K562 (cell line): ENCODE measurements at regions not wholly inside any gene's neighbourhood (a gene's known extent, or its start where the extent isn't known, plus 50 kb on each side); places are given as distances from the start of the nearest gene placed in this dataset.

Experiments used
- ATAC-seq: fragments of 200-7000 bp; cut with Tn5 transposase; 3 replicates; pipeline ENCODE4 v1.9.1; 2020; ENCODE audit warnings: moderate library complexity
- BruUV-seq: library from RNA; stranded (reverse); fragments of 400-500 nt; replicated peaks from 2 replicates; lab custom pipeline; 2021; lab: Mats Ljungman, UMichigan
- CTCF ChIA-PET: fragments of 300-600 bp; formaldehyde crosslinking; extraction: SDS; loops from one replicate; lab custom pipeline; 2021; ENCODE audit warnings: low intra/inter-chr PET ratio; lab: Yijun Ruan, JAX
- POLR2A ChIA-PET: fragments of 300-600, 350-650 bp; sonication (Branson Sonifier 250); formaldehyde crosslinking; extraction: SDS; loops from one replicate; lab custom pipeline; 2021; ENCODE audit warnings: antibody characterized with exemption, inconsistent platforms; lab: Yijun Ruan, JAX
- DNase-seq, 4 experiments: peaks; one replicate each; pipeline versions ENCODE4 v3.0.0 to v3.0.0-alpha.2; 2011 to 2018; ENCODE audit warnings: low spot score in 3 of 4, mixed read lengths in 3 of 4; ENCODE audit errors: extremely low read depth in 1 of 4
- FAIRE-seq: peaks from 2 replicates; lab custom pipeline; 2011; peaks lifted over from hg19 to GRCh38; lab: Jason Lieb, UNC
- H2AFZ ChIP-seq: 2 replicates; pipeline ENCODE4 v1.6.0; 2011; ENCODE audit warnings: low read depth, low read length, control low read depth, inconsistent platforms
- H3K27ac ChIP-seq: fragments of 200-600 bp; 3 replicates; pipeline ENCODE4 v1.8.0; 2011; ENCODE audit warnings: low read depth, mild to moderate bottlenecking, control low read depth, inconsistent platforms, low read length, moderate library complexity, mixed read lengths; ENCODE audit errors: extremely low read depth
- H3K27me3 ChIP-seq, 2 experiments: fragments of 300-600 bp in 1 of 2; 2 replicates in 1 of 2; 3 replicates in 1 of 2; pipeline versions ENCODE4 v1.6.0 to v1.8.0; 2011; ENCODE audit warnings: inconsistent platforms in 2 of 2, low read length in 2 of 2, mild to moderate bottlenecking in 1 of 2, mixed read lengths in 1 of 2, moderate library complexity in 1 of 2; ENCODE audit not compliant: control insufficient read depth in 2 of 2, insufficient read depth in 2 of 2
- H3K36me3 ChIP-seq: fragments of 300-600 bp; 3 replicates; pipeline ENCODE4 v1.8.0; 2011; ENCODE audit warnings: mild to moderate bottlenecking, low read length, inconsistent platforms; ENCODE audit not compliant: control insufficient read depth, insufficient read depth
- H3K4me1 ChIP-seq, 2 experiments: fragments of 200-600 bp in 1 of 2; replicated peaks in 1 of 2; 2 replicates in 1 of 2; 3 replicates in 1 of 2; pipeline versions ENCODE4 v1.5.1 to v1.8.0; 2011; ENCODE audit warnings: inconsistent platforms in 2 of 2, low read length in 2 of 2, mild to moderate bottlenecking in 1 of 2, mixed read lengths in 1 of 2, moderate library complexity in 1 of 2; ENCODE audit not compliant: control insufficient read depth in 2 of 2, insufficient read depth in 2 of 2
- H3K4me2 ChIP-seq: 2 replicates; pipeline ENCODE4 v1.6.1; 2011; ENCODE audit warnings: low read length, control low read depth, inconsistent platforms, mixed read lengths; ENCODE audit not compliant: insufficient read depth
- H3K4me3 ChIP-seq: fragments of 200-600 bp; sonication (generic), shearing (Covaris generic); 2 replicates; pipeline ENCODE4 v1.5.1; 2016; ENCODE audit warnings: control low read depth, inconsistent platforms
- H3K79me2 ChIP-seq: fragments of 200-600 bp; 3 replicates; pipeline ENCODE4 v1.8.0; 2011; ENCODE audit warnings: low read length, inconsistent platforms; ENCODE audit not compliant: control insufficient read depth, insufficient read depth
- H3K9ac ChIP-seq, 2 experiments: 2 replicates each; pipeline versions ENCODE4 v1.6.0 to v1.6.1; 2011; ENCODE audit warnings: low read depth in 2 of 2, low read length in 2 of 2, control low read depth in 1 of 2, inconsistent platforms in 1 of 2, mild to moderate bottlenecking in 1 of 2, mixed read lengths in 1 of 2; ENCODE audit not compliant: insufficient read depth in 1 of 2
- H3K9me1 ChIP-seq: one replicate; pipeline ENCODE4 v1.6.0; 2011; ENCODE audit warnings: inconsistent platforms, mild to moderate bottlenecking, low read length, moderate library complexity; ENCODE audit not compliant: control insufficient read depth, insufficient read depth
- H3K9me3 ChIP-seq: replicated peaks from 2 replicates; pipeline ENCODE4 v1.5.1; 2011; ENCODE audit warnings: low read depth, low read length, inconsistent platforms; ENCODE audit not compliant: control insufficient read depth, insufficient read depth
- H4K20me1 ChIP-seq: replicated peaks from 2 replicates; pipeline ENCODE4 v1.6.1; 2011; ENCODE audit warnings: low read length, inconsistent platforms, mixed read lengths; ENCODE audit not compliant: control insufficient read depth, insufficient read depth
- HDAC1 ChIP-seq, 2 experiments: fragments of 450-650 bp; IDR thresholded peaks; 2 replicates each; pipeline ENCODE4 v1.6.1; 2016 to 2017; ENCODE audit warnings: inconsistent platforms in 1 of 2, mild to moderate bottlenecking in 1 of 2, moderate library complexity in 1 of 2
- MGA ChIP-seq: fragments of 450-650 bp; IDR thresholded peaks from 2 replicates; pipeline ENCODE4 v1.6.1; 2016; ENCODE audit warnings: mild to moderate bottlenecking, moderate library complexity
- WGBS: fragments of 100-300 bp; shearing (Covaris generic); methylation state at CpG from one replicate; pipeline ENCODE4 v1.1.6; 2016; ENCODE audit warnings: low coverage, mixed read lengths; ENCODE audit not compliant: insufficient coverage; ENCODE audit errors: missing lambda C conversion rate; 5-methylcytosine and 5-hydroxymethylcytosine counted together
- in situ Hi-C: fragments of 300-500 bp; cut with MboI; formaldehyde crosslinking; loops from 4 replicates; pipeline ENCODE4 v1.15.0; 2018; ENCODE audit warnings: inconsistent platforms, mixed read lengths
- intact Hi-C: fragments of 100-400 bp; cut with micrococcal nuclease; formaldehyde crosslinking; loops from 2 replicates; pipeline ENCODE4 v1.14.2; 2022

- intact Hi-C loops = no loop called here
- CTCF ChIA-PET = no interaction called here
- no peak for ATAC-seq
These were observed 201.5 kb downstream of the C16orf95 start for GRCh38 chr16:87115646-87116045.

More at GRCh38 chr16:87115646-87116045, 201.5 kb downstream of the C16orf95 start:
- H3K4me3 ChIP-seq = no peak overlapping the region
- no peak overlapping the region for H2AFZ ChIP-seq
- H3K27ac ChIP-seq = no peak overlapping the region
- peaks cover 5% of the 10 kb centered on the region; the same call in 1 of the 2 replicates for H4K20me1 ChIP-seq
- no peaks in the 10 kb centered on the region for H3K36me3 ChIP-seq
- no peak for FAIRE-seq
- no peaks in the 10 kb centered on the region for H3K9me3 ChIP-seq
- peaks cover 13 to 25% of the 10 kb centered on the region in 2 experiments; a peak in 4 of 5 replicates for H3K27me3 ChIP-seq
- DNase-seq = no peak
- no peaks in the 10 kb centered on the region for H3K4me1 ChIP-seq
- in situ Hi-C loops = no loop called here
- WGBS = 6% methylated on average over 4 of the region's 6 CpGs
- no peak overlapping the region for H3K9ac ChIP-seq
- no peaks in the 10 kb centered on the region for H3K9me1 ChIP-seq
- POLR2A ChIA-PET = no interaction called here
- H3K79me2 ChIP-seq = no peaks in the 10 kb centered on the region
- TF ChIP-seq HDAC1 (IDR thresholded peaks at IDR 0.05) = no peak
- TF ChIP-seq MGA = no peak
- no peak overlapping the region for H3K4me2 ChIP-seq
- no TSS peak for BruUV-seq
